ENCODE measurements at regions not wholly inside any gene's neighbourhood (a gene's known extent, or its start where the extent isn't known, plus 50 kb on each side); places are given as distances from the start of the nearest gene placed in this dataset.

GRCh38 chr5:167869125-167869524, 422.3 kb upstream of the WWC1 start (continued):
- TF ChIP-seq SNAPC4 (CRISPR knock-in tag; IDR thresholded peaks at IDR 0.05) (no peak), RCOR2 (CRISPR knock-in tag; IDR thresholded peaks at IDR 0.05) (no peak), TMF1 (CRISPR knock-in tag; IDR thresholded peaks at IDR 0.05; ENCODE audit: low read depth) (no peak), IRF9 (CRISPR knock-in tag; IDR thresholded peaks at IDR 0.05; ENCODE audit: borderline replicate concordance) (no peak), ZNF558 (CRISPR knock-in tag; IDR thresholded peaks at IDR 0.05; ENCODE audit: borderline replicate concordance) (no peak), KLF12 (CRISPR knock-in tag; IDR thresholded peaks at IDR 0.05; ENCODE audit: borderline replicate concordance) (no peak)

GRCh38 chr5:167870055-167870454, 421.4 kb upstream of the WWC1 start:
- Histone ChIP-seq H3K9me3 (ENCODE audit: low read length) (no peaks in the 10 kb centered on the region), H3K4me2 (ENCODE audit: low read depth, low read length) (no peak overlapping the region), H2AFZ (ENCODE audit: low read length) (no peak overlapping the region), H3K4me1 (ENCODE audit: insufficient read depth, low read length) (no peaks in the 10 kb centered on the region), H3K9ac (ENCODE audit: insufficient read depth, low read depth, low read length) (no peak overlapping the region), H3K36me3 (replicated peaks in 1 of 2; ENCODE audit: control insufficient read depth in 1 of 2, insufficient read depth in 2 of 2, low read length in 2 of 2) (no peaks in the 10 kb centered on the region), H4K20me1 (ENCODE audit: insufficient read depth, low read length) (no peaks in the 10 kb centered on the region), H3K27ac (ENCODE audit: extremely low read length, insufficient read depth, low read length) (no peak overlapping the region), H3K4me3 (replicated peaks in 1 of 3; ENCODE audit: insufficient read depth in 1 of 3, low read depth in 2 of 3, low read length in 3 of 3) (no peak overlapping the region), H3K79me2 (ENCODE audit: insufficient read depth, low read length) (no peaks in the 10 kb centered on the region), H3K27me3 (ENCODE audit: control insufficient read depth in 1 of 2, insufficient read depth in 2 of 2, low read length in 2 of 2) (no peaks in the 10 kb centered on the region)
- POLR2A ChIA-PET, result no interaction called here
- intact Hi-C loops (cut with micrococcal nuclease; ENCODE audit: unreplicated experiment) (loop anchor here (5.0 kb wide), 1 partner anchor 392 kb away; no protein-coding TSS in a partner anchor), in situ Hi-C loops (cut with HindIII; ENCODE audit: extremely low pct_ligation_motif_present, low pct_unique_long_range_greater_than_20kb) (no loop called here)
- TF ChIP-seq HDAC2 (CRISPR knock-in tag; IDR thresholded peaks at IDR 0.05) (no peak), NR2C2 (CRISPR knock-in tag; IDR thresholded peaks at IDR 0.05; ENCODE audit: borderline replicate concordance) (no peak), HNRNPH1 (optimal IDR thresholded peaks at IDR 0.05; ENCODE audit: low read depth, low read length) (no peak), NFATC3 (CRISPR knock-in tag; IDR thresholded peaks at IDR 0.05) (no peak), TBP (CRISPR knock-in tag; IDR thresholded peaks at IDR 0.05) (no peak)
- DNase-seq (ENCODE audit: low spot score), result no peak
- no peak for ATAC-seq
- CTCF ChIA-PET (ENCODE audit: low intra/inter-chr PET ratio, low total read pairs), result no interaction called here
- no peak for FAIRE-seq
- BruUV-seq (replicated peaks), result no TSS peak
